SK-N-SH (cell line): ENCODE measurements at regions not wholly inside any gene's neighbourhood (a gene's known extent, or its start where the extent isn't known, plus 50 kb on each side); places are given as distances from the start of the nearest gene placed in this dataset.
A peak's percentile ranks its signal among the peaks of the same experiment; 100 is the strongest.

Experiments used
- CTCF ChIP-seq: fragments of 200-600 bp; sonication (generic); IDR thresholded peaks from 2 replicates; pipeline ENCODE4 v1.6.1; 2017; ENCODE audit warnings: antibody characterized with exemption, mild to moderate bottlenecking, moderate library complexity
- FOXM1 ChIP-seq: IDR thresholded peaks from 2 replicates; pipeline ENCODE4 v1.4.0; 2012; ENCODE audit warnings: low read depth, mild to moderate bottlenecking
- GATA2 ChIP-seq: sonication (generic); formaldehyde crosslinking; IDR thresholded peaks from 2 replicates; pipeline ENCODE4 v1.5.0; 2020; ENCODE audit warnings: mild to moderate bottlenecking, missing genetic modification reagents
- NFIC ChIP-seq: IDR thresholded peaks from 2 replicates; pipeline ENCODE4 v1.4.0; 2012; ENCODE audit warnings: borderline replicate concordance
- RAD21 ChIP-seq: IDR thresholded peaks from 2 replicates; pipeline ENCODE4 v1.6.1; 2012; ENCODE audit warnings: mild to moderate bottlenecking, low read length
- SMC3 ChIP-seq: IDR thresholded peaks from 2 replicates; pipeline ENCODE4 v1.6.1; 2012; ENCODE audit warnings: low read depth, low read length, improper control_type of control experiment
- USF1 ChIP-seq: IDR thresholded peaks from 2 replicates; pipeline ENCODE4 v1.4.0; 2012; ENCODE audit warnings: low read depth, borderline replicate concordance
- USF2 ChIP-seq: fragments of 150-350 bp; IDR thresholded peaks from 2 replicates; pipeline ENCODE4 v1.6.1; 2017; ENCODE audit warnings: antibody characterized with exemption, low read length, low read depth, borderline replicate concordance
- YY1 ChIP-seq: IDR thresholded peaks from 2 replicates; pipeline ENCODE4 v1.4.0; 2012; ENCODE audit warnings: low read depth, mild to moderate bottlenecking

GRCh38 chr5:111830333-111830732 is 73.3 kb upstream of the NREP start:
- TF ChIP-seq CTCF (no peak), FOXM1 (no peak), SMC3 (no peak), YY1 (no peak), NFIC (peak; percentile 73), USF2 (no peak), USF1 (no peak), RAD21 (no peak), GATA2 (CRISPR knock-in tag) (no peak)
